Activated CD4-positive, alpha-beta T cell treated with anti-CD3 and anti-CD28 coated beads, Interleukin-2, amount 50 U/mL, for 1 hour (primary cell): ENCODE measurements at regions not wholly inside any gene's neighbourhood (a gene's known extent, or its start where the extent isn't known, plus 50 kb on each side); places are given as distances from the start of the nearest gene placed in this dataset.
"Not testable (repeated sequence)": the region's sequence is repeated elsewhere in the genome, so short reads cannot be mapped to it uniquely, and the experiment has no call there.

ENCODE experiments used
- DNase-seq: peaks from one replicate; pipeline ENCODE4 v3.0.0-alpha.2; 2020

GRCh38 chr9:7615344-7615743 is 184.2 kb downstream of the DMAC1 start:
- DNase-seq: no peak

DNA sequence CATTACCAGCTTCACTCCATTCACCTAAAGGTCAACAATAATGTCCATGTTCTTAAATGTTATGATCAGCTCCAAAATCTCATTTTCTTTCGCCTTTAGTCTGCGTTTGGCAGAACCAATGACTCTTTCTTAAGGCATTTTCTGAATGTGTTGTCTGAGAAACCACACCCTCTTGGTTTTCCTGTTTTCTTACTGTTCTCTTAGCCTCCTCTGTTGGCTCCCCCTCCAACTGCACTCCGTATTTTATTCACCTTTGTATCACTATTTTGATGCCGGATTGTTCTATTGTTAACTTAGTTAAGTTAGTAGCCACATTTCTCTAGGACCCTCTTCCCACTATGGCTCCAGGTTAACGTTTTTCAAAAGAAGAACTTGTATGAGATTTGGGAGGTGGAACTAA is 185.6 kb downstream of the DMAC1 start:
- DNase-seq: no peak

- no peak for DNase-seq
These were observed 191.3 kb downstream of the DMAC1 start for GRCh38 chr9:7608261-7608660.

DNA sequence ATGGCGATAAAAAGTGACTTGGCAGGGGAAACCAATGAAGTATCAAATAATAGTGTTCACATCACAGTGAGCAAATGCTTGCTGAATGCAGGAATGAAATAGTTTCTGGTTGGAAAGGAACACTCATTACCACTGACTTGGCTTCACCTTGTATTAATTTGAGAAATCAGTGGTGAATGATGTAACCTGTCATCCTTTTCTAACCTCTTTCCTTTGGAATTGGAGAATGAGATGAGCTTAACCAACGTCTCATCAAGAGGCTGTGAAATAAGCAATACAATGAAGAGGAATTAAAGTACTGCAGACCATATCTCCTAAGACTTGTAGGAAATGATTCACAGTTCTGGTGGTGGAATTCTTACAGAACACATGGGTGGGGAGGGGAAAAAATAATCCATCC is 192.2 kb downstream of the DMAC1 start:
- no peak for DNase-seq

DNA sequence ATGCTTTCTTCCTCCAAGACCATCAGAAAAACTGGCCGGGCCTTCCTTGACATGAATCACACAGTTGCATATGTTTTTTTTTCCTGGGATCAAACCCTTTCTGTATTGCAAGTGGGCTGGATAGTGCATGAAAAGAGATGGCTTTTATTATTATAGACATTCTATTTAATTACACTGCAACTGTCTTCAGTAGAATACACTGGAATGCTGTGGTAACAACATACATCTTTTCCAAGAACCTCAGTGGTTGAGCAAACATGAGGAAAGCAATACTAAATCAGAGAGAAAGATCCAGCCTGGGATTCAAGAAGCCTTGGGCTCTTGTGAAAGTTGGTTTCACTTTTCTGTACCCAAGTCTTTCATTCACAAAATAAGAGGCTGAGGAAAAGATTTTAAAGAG is 193.0 kb downstream of the DMAC1 start:
- no peak for DNase-seq

DNA sequence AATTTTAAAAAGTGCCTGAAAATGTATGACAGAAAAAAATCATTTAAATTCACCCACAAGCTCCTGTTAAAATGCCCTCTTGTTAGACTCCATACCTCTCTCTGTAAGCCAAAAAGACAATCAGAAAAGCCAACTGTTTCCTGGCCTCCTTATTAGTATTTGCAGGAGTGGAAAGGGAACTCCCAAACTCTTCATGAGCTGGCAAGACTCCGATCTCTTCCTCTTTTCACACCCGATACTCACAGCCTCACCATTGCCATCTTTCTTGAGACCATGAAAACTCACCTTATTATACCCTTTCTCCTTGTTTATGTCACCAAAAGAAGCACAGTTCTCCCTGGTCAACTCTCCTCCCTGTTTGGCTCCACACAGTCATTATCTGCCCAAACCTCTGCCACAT is 197.8 kb downstream of the DMAC1 start:
- DNase-seq: no peak

- DNase-seq: no peak
These were observed 201.9 kb downstream of the DMAC1 start for GRCh38 chr9:7597716-7598115.

DNA sequence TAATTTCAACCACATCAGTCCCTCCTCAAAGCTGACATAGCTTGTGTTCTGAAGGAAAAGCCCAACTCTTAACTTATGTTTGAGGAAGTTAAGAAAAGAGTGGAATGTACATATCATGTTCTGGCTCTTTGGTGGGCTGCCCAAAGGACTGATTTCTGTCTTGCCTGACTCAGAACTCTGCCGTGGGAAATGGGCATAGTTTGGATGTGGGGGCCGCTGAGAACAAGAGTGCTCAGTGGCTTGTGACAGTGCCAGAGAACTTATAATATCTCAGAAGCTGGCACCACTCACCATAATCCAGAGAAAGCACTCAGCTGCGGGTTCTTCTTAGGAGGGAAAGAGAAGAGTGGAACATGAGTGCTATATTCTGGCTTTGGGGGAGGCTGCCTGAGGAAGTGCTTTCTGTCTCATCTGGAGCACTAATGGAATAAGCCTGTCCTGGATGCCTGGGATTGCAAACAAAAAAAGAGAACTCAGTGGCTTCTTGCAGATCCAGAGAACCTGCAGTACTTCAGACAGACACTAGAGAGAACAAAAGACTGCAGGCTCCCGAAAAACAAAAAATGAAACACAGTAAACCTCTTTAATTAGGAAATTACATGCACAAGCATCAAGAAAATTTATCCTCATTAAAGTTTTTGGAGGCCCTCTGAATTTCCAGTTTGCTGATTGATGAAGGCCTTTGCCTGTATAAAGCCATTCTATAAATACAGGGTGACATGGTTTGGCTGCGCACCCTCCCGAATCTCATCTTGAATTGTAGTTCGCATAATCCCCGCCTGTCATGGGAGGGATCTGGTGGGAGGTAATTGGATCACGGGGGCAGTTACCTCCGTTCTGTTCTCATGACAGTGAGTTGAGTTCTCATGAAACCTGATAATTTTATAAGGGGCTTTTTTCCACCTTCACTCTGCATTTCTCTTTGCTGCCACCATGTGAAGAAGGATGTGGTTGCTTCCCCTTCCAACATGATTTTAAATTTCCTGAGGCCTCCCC is 207.0 kb downstream of the DMAC1 start:
- no peak for DNase-seq

GRCh38 chr9:7591501-7591900 is 208.1 kb downstream of the DMAC1 start:
- DNase-seq: no peak

DNA sequence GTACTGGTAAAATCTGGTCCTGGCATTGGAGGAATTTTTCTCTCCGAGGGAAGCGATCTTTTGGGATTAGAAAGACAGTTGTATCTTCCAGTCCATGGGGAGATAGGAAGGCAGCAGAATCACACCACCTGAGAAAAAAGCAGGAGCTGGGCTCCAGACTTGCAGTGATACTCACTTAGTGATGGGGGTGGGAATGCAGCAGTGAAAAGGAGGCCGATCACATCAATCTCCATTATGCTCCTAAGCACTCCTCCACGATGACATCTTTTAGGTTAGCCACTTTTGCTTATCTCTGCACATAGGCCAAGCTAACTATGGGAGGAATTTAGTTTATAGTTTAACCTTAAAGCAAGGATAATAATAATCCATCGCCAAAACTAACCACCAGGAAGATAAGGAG is 219.0 kb downstream of the DMAC1 start:
- no peak for DNase-seq

DNA sequence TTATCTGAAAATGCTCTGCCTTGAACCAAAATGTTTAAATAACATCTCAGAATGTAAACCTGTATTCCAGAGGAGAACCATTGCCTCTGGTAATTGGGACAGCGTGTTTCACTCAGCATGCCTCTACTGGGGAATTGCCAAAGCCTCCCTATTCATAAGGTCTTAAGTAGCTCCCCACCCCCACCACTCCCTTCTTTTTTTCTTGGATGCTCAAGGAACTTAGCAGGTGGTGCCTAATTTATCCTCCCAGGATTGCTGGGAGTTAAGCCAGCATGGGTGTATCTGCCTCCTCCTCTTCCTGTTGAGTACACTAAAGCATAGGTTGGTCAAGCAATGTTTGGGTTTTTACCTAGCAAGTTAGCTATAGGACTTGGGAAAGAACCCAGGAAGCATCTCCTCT is 220.2 kb downstream of the DMAC1 start:
- DNase-seq: no peak

DNA sequence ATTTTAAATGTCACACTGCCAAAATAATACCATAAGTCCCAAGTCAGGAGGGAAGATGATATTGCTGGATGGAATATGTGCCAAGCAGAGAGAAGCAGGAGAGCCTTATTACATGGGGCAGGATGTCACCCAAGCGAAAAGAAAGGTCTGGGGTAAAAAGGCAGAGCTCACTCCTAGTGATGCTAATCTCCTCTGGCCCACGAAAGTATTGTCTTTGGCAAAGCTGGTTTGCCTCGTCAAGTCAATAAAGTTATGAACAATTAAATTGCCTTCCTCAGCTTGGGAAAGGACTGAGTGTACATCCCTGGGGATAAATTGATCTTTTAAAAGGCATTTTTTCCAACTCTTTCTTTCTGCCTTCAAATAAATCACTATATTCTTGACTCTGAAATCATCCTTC is 220.6 kb downstream of the DMAC1 start:
- DNase-seq: no peak

GRCh38 chr9:7570107-7570720 is 229.4 kb downstream of the DMAC1 start:
- peak; percentile 59 for DNase-seq

DNA sequence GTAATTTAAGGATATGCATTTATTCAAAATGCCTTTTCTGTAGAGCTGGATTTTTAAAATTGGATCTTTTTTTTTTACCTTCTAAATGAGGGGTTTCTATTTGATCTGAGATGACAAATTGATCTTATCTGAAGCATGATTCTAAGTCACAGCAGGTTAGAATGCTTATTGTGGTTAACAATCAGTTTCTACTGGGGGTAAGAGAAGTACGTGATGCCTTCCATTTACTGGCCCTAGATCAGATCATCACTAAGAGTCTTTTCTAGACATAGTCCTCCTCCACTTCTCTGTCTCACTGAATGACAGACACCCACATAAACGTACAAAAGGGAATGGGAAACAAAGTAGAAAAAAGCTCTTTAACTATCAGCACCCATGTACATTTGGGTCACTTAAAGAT is 231.9 kb downstream of the DMAC1 start:
- DNase-seq: no peak

DNA sequence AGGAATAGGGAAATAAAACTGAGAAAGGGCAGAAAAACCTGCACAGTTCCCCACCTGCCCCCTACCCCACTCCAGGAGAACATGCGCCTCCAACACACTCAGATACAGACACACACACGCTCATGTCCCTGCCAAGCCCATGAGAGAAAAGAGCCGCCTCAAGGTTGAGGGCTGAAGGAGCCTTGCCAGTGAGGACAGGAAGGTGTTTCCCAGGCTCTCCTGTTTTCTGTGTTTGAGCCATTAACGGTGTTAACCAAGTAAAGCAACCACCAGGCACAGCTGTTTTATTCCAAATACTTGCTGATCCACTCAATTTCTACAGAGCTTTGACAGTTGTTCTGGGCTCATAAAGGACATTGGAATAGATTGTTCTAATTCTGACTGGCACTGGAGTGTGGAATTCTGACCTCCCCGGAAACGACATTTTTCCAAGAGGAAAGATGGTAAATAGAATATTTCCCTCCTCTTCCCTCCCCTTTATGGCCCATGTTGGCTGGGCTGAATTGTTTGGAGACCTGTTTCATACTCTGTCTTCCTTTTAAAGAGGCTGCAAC is 238.0 kb downstream of the DMAC1 start:
- no peak for DNase-seq

- no peak for DNase-seq
These were observed 238.8 kb downstream of the DMAC1 start for GRCh38 chr9:7560669-7561305.

DNA sequence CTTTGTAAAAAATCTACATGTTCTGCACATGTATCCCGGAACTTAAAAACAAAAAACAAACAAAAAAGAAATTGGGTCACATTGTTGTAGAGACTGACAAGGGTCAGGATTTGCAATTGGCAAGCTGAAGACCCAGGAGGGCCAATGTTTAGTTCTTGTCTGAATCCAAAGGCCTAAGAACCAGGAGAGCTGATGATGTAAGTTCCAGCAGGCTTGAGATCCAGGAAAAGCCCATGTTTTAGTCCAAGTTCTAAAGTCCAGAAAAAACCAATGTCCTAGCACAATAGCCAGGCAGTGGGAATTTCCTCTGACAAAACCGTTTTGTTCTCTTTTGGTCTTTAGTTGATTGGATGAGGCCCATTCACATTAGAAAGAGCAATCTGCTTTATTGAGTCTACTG is 244.9 kb downstream of the DMAC1 start:
- no peak for DNase-seq

GRCh38 chr9:7552706-7553105 is 246.9 kb downstream of the DMAC1 start:
- DNase-seq: not testable (repeated sequence)

DNA sequence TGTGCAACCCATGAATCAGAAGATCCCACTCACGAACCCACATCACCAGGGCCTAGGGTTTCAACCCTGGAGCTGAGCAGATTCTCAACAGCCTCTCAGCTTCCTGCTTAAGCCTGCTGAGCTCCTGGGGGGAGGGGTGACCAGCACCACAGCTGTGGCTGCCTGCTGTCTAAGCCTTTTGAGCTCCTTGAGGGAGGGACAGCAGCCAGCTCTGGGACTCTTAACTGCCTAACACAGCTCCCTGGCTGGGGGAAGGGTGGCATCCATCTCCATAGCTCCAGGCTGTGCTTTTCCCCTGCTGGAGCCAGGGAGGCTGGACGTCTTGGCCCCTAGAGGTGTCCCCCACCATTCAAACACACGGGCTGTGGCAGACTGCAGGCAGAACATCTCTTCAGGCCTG is 250.3 kb downstream of the DMAC1 start:
- DNase-seq: no peak

DNA sequence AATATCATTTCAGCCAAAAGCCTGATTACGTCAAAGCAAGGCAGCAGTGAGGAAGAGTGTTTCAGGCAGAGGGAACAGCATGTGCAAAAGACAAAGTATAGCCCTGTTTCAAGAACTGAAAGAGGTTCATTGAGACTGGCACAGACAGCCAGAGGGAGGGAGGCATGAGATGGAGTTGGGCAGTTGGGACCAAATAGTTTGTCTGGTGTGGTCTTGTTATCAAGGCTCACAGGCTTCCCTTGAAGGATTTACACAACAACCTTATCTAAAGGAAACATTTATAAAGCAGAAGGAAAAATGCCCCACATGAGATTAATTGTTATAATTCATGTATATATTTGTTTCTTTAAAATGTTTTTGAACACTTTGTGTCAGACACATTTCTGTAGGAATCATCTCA is 253.3 kb downstream of the DMAC1 start:
- DNase-seq: no peak

GRCh38 chr9:7545371-7546165 is 254.0 kb downstream of the DMAC1 start:
- DNase-seq: no peak

- DNase-seq: no peak
These were observed 256.9 kb downstream of the DMAC1 start for GRCh38 chr9:7542693-7543092.

- DNase-seq: no peak
These were observed 257.5 kb downstream of the DMAC1 start for GRCh38 chr9:7542126-7542525.
